SK-N-MC (cell line): ENCODE measurements at regions not wholly inside any gene's neighbourhood (a gene's known extent, or its start where the extent isn't known, plus 50 kb on each side); places are given as distances from the start of the nearest gene placed in this dataset.

ENCODE experiments used
- DNase-seq: peaks from one replicate; pipeline ENCODE4 v3.0.0-alpha.2; 2011; ENCODE audit warnings: low read depth, low spot score
- H3K27ac ChIP-seq: fragments of 200-600 bp; sonication (generic); 2 replicates; pipeline ENCODE4 v1.5.1; 2016; ENCODE audit warnings: mixed run types
- H3K36me3 ChIP-seq: fragments of 200-600 bp; sonication (generic); 2 replicates; pipeline ENCODE4 v1.6.1; 2017; ENCODE audit warnings: antibody characterized with exemption, low read length, mixed read lengths; ENCODE audit not compliant: insufficient read depth
- H3K4me3 ChIP-seq: fragments of 200-600 bp; sonication (generic); 2 replicates; pipeline ENCODE4 v1.5.1; 2016
- H3K9ac ChIP-seq: fragments of 200-600 bp; sonication (generic); 2 replicates; pipeline ENCODE4 v1.8.0; 2017; ENCODE audit warnings: mixed run types, mixed read lengths; ENCODE audit not compliant: insufficient read length
- H3K9me3 ChIP-seq: fragments of 200-600 bp; sonication (generic); 2 replicates; pipeline ENCODE4 v1.6.1; 2017; ENCODE audit warnings: low read depth, mild to moderate bottlenecking, antibody characterized with exemption, low read length, moderate library complexity, mixed read lengths
- EZH2 ChIP-seq: fragments of 200-600 bp; sonication (generic); IDR thresholded peaks from one replicate; pipeline ENCODE4 v1.6.1; 2017; ENCODE audit warnings: antibody characterized with exemption
- FOXP2 ChIP-seq: optimal IDR thresholded peaks from 2 replicates; pipeline ENCODE3; 2011; ENCODE audit warnings: mild to moderate bottlenecking, moderate library complexity; ENCODE audit not compliant: insufficient read depth; ENCODE audit errors: extremely low read length, control extremely low read depth
- POLR2AphosphoS5 ChIP-seq: IDR thresholded peaks from 2 replicates; pipeline ENCODE4 v1.6.1; 2012; ENCODE audit warnings: mild to moderate bottlenecking, low read depth, low read length, borderline replicate concordance

GRCh38 chr2:145254291-145254690 lies 734.4 kb upstream of the ZEB2 start:
- no peaks in the 10 kb centered on the region for H3K36me3 ChIP-seq
- TF ChIP-seq POLR2AphosphoS5 (no peak), EZH2 (no peak), FOXP2 (no peak)
- H3K9ac ChIP-seq, result no peak overlapping the region

GRCh38 chr2:145253492-145253891 lies 733.6 kb upstream of the ZEB2 start:
- Histone ChIP-seq H3K36me3 (no peaks in the 10 kb centered on the region), H3K9ac (no peak overlapping the region), H3K27ac (no peak overlapping the region), H3K4me3 (no peak overlapping the region), H3K9me3 (no peaks in the 10 kb centered on the region)
- TF ChIP-seq EZH2, result no peak
- TF ChIP-seq POLR2AphosphoS5, result no peak
- no peak for TF ChIP-seq FOXP2
- DNase-seq, result no peak

More at GRCh38 chr2:145254291-145254690, 734.4 kb upstream of the ZEB2 start:
- Histone ChIP-seq H3K9me3 (no peaks in the 10 kb centered on the region), H3K27ac (no peak overlapping the region), H3K4me3 (no peak overlapping the region)
- no peak for DNase-seq

DNA sequence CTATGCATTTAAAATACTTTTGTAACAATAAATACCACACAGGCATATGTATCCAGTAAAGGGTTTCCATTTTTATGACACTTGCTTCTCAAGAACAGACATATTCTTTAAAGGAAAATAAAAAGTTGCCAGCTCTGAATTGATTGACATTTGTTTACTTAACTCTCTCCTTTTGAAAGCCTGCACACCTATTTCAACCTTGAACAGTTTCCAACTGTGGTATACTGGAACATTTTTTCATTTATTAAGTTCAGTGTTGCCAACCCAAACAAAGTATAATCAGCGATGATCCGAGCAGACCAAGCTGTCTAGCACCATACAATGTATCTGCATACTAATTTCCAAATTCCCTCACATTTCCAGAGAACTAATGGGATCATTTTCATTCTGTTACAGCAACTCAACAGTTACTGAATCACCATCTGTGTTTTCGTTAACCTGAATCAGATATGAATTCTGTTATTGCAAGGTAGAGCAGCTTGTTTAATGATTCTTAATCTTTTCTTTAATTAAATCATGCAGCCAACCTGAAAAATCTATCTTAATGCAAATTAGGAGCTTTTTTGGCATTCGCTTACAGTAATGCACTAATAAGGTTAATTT lies 725.5 kb upstream of the ZEB2 start:
- Histone ChIP-seq H3K36me3 (no peaks in the 10 kb centered on the region), H3K27ac (no peak overlapping the region), H3K9ac (no peak overlapping the region), H3K4me3 (no peak overlapping the region), H3K9me3 (no peaks in the 10 kb centered on the region)
- TF ChIP-seq FOXP2, result no peak
- no peak for TF ChIP-seq POLR2AphosphoS5
- no peak for TF ChIP-seq EZH2
- no peak for DNase-seq

- no peak overlapping the region for H3K27ac ChIP-seq
- no peak for DNase-seq
Measured at GRCh38 chr2:145235312-145235711, 715.4 kb upstream of the ZEB2 start.

DNA sequence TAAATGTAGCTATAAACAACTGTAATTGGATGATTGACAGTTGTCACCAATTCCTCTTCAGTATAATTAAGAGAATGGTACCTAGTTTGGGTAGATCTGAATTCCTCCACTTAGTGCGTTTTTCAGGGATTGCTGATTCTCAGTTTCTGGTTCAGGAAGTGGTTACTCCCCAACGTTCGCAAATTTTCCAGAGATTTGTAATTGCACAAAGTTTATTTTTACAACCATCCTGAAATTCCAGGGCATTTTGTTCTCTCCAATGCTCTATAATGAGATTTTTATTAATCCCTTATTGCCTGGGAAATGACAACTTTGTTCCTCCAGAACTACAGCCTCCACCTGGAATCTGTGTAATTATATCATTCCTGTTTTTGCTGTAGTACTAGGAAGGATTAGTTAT lies 710.6 kb upstream of the ZEB2 start:
- Histone ChIP-seq H3K4me3 (no peak overlapping the region), H3K36me3 (no peaks in the 10 kb centered on the region), H3K9ac (no peak overlapping the region), H3K9me3 (no peaks in the 10 kb centered on the region), H3K27ac (no peak overlapping the region)
- TF ChIP-seq FOXP2, result no peak
- no peak for TF ChIP-seq POLR2AphosphoS5
- TF ChIP-seq EZH2, result no peak
- DNase-seq, result no peak

More at GRCh38 chr2:145235312-145235711, 715.4 kb upstream of the ZEB2 start:
- TF ChIP-seq FOXP2 (no peak), EZH2 (no peak), POLR2AphosphoS5 (no peak)
- Histone ChIP-seq H3K36me3 (no peaks in the 10 kb centered on the region), H3K4me3 (no peak overlapping the region), H3K9ac (no peak overlapping the region), H3K9me3 (no peaks in the 10 kb centered on the region)

DNA sequence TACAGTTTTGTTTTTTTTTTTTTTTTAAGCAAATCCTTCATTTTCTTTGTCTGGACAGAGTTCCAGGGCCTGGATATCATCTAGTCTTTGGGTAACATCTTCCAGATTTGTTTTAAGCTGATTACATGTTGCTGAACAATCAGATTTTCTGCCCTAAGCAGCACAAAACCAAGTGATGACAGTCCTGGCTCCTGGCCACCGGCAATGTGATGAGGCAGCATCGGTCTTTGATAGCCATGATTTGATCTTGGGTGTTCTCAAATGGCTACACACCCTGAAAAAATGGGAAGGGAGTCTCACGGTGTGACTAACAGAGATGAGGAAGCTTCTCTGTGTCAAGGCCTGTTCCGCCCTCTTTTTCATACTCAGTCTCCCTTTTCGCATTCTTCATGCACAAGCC lies 708.6 kb upstream of the ZEB2 start:
- H3K36me3 ChIP-seq, result no peaks in the 10 kb centered on the region
- no peak for DNase-seq
- H3K9ac ChIP-seq, result no peak overlapping the region
- no peaks in the 10 kb centered on the region for H3K9me3 ChIP-seq
- H3K27ac ChIP-seq, result no peak overlapping the region
- H3K4me3 ChIP-seq, result no peak overlapping the region
- TF ChIP-seq POLR2AphosphoS5, result no peak
- no peak for TF ChIP-seq FOXP2
- no peak for TF ChIP-seq EZH2

DNA sequence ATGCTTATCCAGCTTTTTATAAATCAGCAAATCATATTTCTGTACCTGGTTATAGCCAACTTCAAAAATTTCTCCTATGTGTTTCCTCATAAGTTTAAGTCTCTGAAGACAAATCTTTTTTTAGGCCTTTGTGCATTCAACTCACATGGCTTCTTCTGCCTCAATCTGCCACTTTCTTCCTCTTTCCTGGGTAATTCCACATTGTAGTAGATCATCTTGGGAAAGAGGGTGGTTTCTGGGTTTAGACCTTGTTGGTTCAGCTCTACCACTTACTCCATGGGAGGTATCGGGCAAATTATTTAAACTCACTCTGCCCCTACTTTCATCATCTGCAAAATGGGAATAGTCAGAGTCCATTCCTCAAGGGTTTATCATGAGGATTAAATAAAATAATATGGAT lies 707.0 kb upstream of the ZEB2 start:
- Histone ChIP-seq H3K27ac (no peak overlapping the region), H3K36me3 (no peaks in the 10 kb centered on the region), H3K4me3 (no peak overlapping the region), H3K9ac (no peak overlapping the region), H3K9me3 (no peaks in the 10 kb centered on the region)
- DNase-seq, result no peak
- TF ChIP-seq POLR2AphosphoS5 (no peak), FOXP2 (no peak), EZH2 (no peak)

DNA sequence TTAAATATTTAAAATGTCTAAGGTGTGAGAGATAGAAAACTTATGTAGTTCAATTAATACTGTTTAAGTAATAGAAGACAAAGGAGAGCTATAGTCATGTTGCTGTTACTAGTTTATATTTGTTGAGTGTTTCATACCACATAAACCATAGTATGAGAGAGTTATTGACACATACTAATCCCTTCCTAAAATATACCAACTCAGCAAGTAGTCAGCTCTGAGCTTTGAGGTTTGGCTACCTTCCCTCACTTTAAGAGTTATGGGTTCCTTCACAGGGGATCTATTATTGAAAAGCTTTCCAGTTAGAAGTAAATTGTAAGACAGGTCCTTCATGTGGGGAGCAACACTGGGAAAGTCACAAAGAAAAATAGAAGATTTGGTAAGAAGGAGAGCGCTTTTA lies 701.6 kb upstream of the ZEB2 start:
- no peaks in the 10 kb centered on the region for H3K36me3 ChIP-seq
- 0 out of 2 replicates have a peak, but pooled peaks cover 2% of the 10 kb centered on the region for H3K9me3 ChIP-seq
- H3K9ac ChIP-seq, result no peak overlapping the region
- no peak overlapping the region for H3K4me3 ChIP-seq
- TF ChIP-seq POLR2AphosphoS5 (no peak), FOXP2 (no peak), EZH2 (no peak)
- no peak overlapping the region for H3K27ac ChIP-seq
- no peak for DNase-seq

GRCh38 chr2:145221032-145221431 lies 701.1 kb upstream of the ZEB2 start:
- 0 out of 2 replicates have a peak, but pooled peaks cover 6% of the 10 kb centered on the region for H3K9me3 ChIP-seq
- no peak for DNase-seq
- no peaks in the 10 kb centered on the region for H3K36me3 ChIP-seq
- H3K27ac ChIP-seq, result no peak overlapping the region
- TF ChIP-seq FOXP2 (no peak), POLR2AphosphoS5 (no peak), EZH2 (no peak)
- no peak overlapping the region for H3K4me3 ChIP-seq
- H3K9ac ChIP-seq, result no peak overlapping the region
